Lower leg skin (tissue), 4 donors: ENCODE measurements at regions not wholly inside any gene's neighbourhood (a gene's known extent, or its start where the extent isn't known, plus 50 kb on each side); places are given as distances from the start of the nearest gene placed in this dataset.

Source experiments
- DNase-seq, 2 donors: peaks; one replicate each; pipeline ENCODE4 v3.0.0-alpha.2; 2019; ENCODE audit warnings: low spot score in 2 of 2
- H3K4me3 ChIP-seq: fragments of 200-600 bp; sonication (generic); 2 replicates; pipeline ENCODE4 v1.5.1; 2017; ENCODE audit warnings: mild to moderate bottlenecking, low read depth; ENCODE audit not compliant: poor library complexity, severe bottlenecking
- CTCF ChIP-seq, 3 donors: fragments of 450-650 bp; IDR thresholded peaks; one replicate each; pipeline ENCODE4 v1.5.1; 2016; ENCODE audit warnings: antibody characterized with exemption in 3 of 3, mild to moderate bottlenecking in 3 of 3, moderate library complexity in 2 of 3
- POLR2A ChIP-seq, 2 donors: fragments of 450-650 bp; IDR thresholded peaks; one replicate each; pipeline ENCODE4 v1.6.1; 2016 to 2017; ENCODE audit warnings: antibody characterized with exemption in 2 of 2, mild to moderate bottlenecking in 1 of 2, moderate library complexity in 1 of 2
- WGBS, 2 donors: methylation state at CpG; one replicate each; pipeline ENCODE4 v1.1.5; 2018; 5-methylcytosine and 5-hydroxymethylcytosine counted together
- intact Hi-C: fragments of 100-400 bp; cut with DNase I; formaldehyde crosslinking; loops from one replicate; pipeline ENCODE4 v1.15.0; 2023; ENCODE audit warnings: low total_unique reads

DNA sequence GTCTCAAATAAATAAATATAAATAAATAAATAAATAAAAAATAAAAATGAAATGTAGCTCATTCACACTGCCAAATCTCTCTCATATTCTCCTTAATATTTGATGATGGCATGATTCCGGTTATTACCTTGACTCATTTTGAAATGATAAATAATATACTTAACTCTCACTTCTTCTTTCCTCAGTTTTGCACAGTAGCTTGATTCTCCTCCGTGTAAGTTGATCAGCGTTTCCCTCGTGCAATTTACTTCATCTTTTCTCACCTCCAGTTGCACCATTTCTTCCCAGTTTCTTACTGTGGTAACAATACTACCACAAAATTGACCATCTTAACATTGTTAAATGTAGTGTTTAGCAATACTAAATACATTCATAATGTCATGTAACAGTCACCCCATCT is 111.6 kb downstream of the RIPK4 start:
- no peak overlapping the region for H3K4me3 ChIP-seq
- DNase-seq, result no peak
- WGBS, 2 donors, result 95 to 96% methylated on average over 4 of the region's 4 CpGs
- TF ChIP-seq POLR2A (IDR thresholded peaks at IDR 0.05), result no peak
- no peak for TF ChIP-seq CTCF (IDR thresholded peaks at IDR 0.05)
- intact Hi-C loops, result no loop called here

GRCh38 chr21:41653954-41654491 is 112.8 kb downstream of the RIPK4 start:
- peak in 1 of 2 donors; percentile 75 for DNase-seq
- 23 to 48% methylated on average over 3 of the region's 3 CpGs for WGBS, 2 donors
- intact Hi-C loops, result no loop called here
- H3K4me3 ChIP-seq, result no peak overlapping the region
- TF ChIP-seq CTCF (IDR thresholded peaks at IDR 0.05), result no peak
- TF ChIP-seq POLR2A (IDR thresholded peaks at IDR 0.05), result no peak

- H3K4me3 ChIP-seq, result no peak overlapping the region
- intact Hi-C loops, result no loop called here
- WGBS, 2 donors, result 53 to 62% methylated on average over 13 of the region's 13 CpGs
- DNase-seq, result peak in 1 of 2 donors; percentile 77
- TF ChIP-seq CTCF (IDR thresholded peaks at IDR 0.05) (no peak), POLR2A (IDR thresholded peaks at IDR 0.05) (no peak)
These were observed 113.5 kb downstream of the RIPK4 start for GRCh38 chr21:41653243-41653953.

DNA sequence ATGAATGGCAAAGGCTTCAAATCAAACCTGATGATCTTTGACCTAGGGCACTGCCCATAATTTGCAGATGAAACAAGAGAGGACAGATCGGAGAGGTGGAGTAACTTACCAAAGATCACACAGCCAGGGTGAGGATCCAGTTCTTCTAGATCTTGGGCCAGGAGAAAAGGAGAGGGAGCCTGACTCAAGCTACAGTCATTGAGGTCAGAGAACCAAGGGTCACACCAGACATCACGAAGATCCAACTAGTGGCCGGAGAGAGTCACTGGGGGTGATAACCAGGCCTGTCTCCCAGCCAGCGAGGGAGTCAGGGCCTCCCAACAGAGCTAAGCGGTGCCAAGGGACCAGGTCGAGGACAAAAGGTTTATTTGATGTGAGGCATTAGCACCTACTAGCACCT is 115.0 kb downstream of the RIPK4 start:
- H3K4me3 ChIP-seq, result no peak overlapping the region
- WGBS, 2 donors, result 54 to 58% methylated on average over 6 of the region's 6 CpGs
- TF ChIP-seq POLR2A (IDR thresholded peaks at IDR 0.05) (no peak), CTCF (IDR thresholded peaks at IDR 0.05) (no peak)
- intact Hi-C loops, result no loop called here
- peak in 1 of 2 donors; percentile 70 for DNase-seq

DNA sequence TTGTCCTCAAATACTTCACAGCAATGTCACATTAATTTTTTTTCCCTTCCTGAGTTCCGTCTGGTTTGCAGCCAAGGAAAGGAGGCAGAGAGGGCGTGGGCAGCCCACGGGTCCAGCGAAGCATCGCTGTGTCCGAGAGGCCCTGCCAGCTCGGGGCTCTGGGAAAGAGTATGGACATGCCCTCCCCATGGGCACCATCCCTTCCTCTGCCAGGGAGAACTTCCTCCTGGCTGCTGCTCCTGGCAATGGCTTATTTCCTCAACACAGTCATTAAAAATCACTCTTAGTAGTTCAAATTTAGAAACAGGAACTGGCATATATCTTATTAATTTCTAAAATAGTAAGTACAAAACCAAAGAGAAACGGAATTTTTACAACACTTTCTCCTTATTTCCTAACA is 115.4 kb downstream of the RIPK4 start:
- 6 to 16% methylated on average over 8 of the region's 8 CpGs for WGBS, 2 donors
- intact Hi-C loops, result no loop called here
- peak in 1 of 2 donors; percentile 82 for DNase-seq
- H3K4me3 ChIP-seq, result no peak overlapping the region
- no peak for TF ChIP-seq CTCF (IDR thresholded peaks at IDR 0.05)
- no peak for TF ChIP-seq POLR2A (IDR thresholded peaks at IDR 0.05)
